ENCODE measurements at regions not wholly inside any gene's neighbourhood (a gene's known extent, or its start where the extent isn't known, plus 50 kb on each side); places are given as distances from the start of the nearest gene placed in this dataset.

- H3K36me3 ChIP-seq (ENCODE audit: control insufficient read depth, insufficient read depth, low read length), result no peaks in the 10 kb centered on the region
- H3K9me3 ChIP-seq (ENCODE audit: control insufficient read depth, insufficient read depth, low read depth, low read length), result no peaks in the 10 kb centered on the region
- H3K27ac ChIP-seq (ENCODE audit: low read length), result no peak overlapping the region
- no peak overlapping the region for H3K4me3 ChIP-seq (ENCODE audit: low read depth in 2 of 2, low read length in 2 of 2)
- H3K4me1 ChIP-seq (ENCODE audit: control insufficient read depth, insufficient read depth, low read length), result peaks cover 6% of the 10 kb centered on the region
- CTCF ChIA-PET, result no interaction called here
- TF ChIP-seq REST (IDR thresholded peaks at IDR 0.05; ENCODE audit: insufficient read depth in 1 of 2, low read depth in 2 of 2, low read length in 1 of 2) (no peak), SIN3A (IDR thresholded peaks at IDR 0.05; ENCODE audit: borderline replicate concordance, insufficient read depth, low read depth, low read length) (no peak), POLR2AphosphoS5 (IDR thresholded peaks at IDR 0.05; ENCODE audit: low read depth, low read length) (no peak), TCF7L2 (IDR thresholded peaks at IDR 0.05; ENCODE audit: low read depth, low read length) (no peak), CTCF (IDR thresholded peaks at IDR 0.05) (no peak)
- no TSS peak for BruUV-seq (replicated peaks)
- intact Hi-C loops (cut with micrococcal nuclease; ENCODE audit: unreplicated experiment) (no loop called here), in situ Hi-C loops (cut with HindIII; ENCODE audit: low pct_unique_long_range_greater_than_20kb, low sequenced_read_pairs) (no loop called here)
- no peaks in the 10 kb centered on the region for H3K27me3 ChIP-seq (ENCODE audit: control insufficient read depth, insufficient read depth, low read length)
- POLR2A ChIA-PET, result no interaction called here
- DNase-seq (ENCODE audit: low read depth, low spot score) (no peak), ATAC-seq (no peak)
Measured at GRCh38 chr7:27418541-27418940, 175.9 kb downstream of the EVX1 start.

GRCh38 chr7:27419581-27420177 lies 177.1 kb downstream of the EVX1 start:
- no peak overlapping the region for H3K27ac ChIP-seq (ENCODE audit: low read length)
- peaks cover 16% of the 10 kb centered on the region for H3K4me1 ChIP-seq (ENCODE audit: control insufficient read depth, insufficient read depth, low read length)
- ChIA-PET CTCF (interaction anchor here (1.0 kb wide), 1 partner anchor 674 kb away, joined by 3 read pairs; no protein-coding TSS in a partner anchor), POLR2A (no interaction called here)
- no peak for TF ChIP-seq SIN3A (IDR thresholded peaks at IDR 0.05; ENCODE audit: borderline replicate concordance, insufficient read depth, low read depth, low read length)
- no peak for TF ChIP-seq REST (IDR thresholded peaks at IDR 0.05; ENCODE audit: insufficient read depth in 1 of 2, low read depth in 2 of 2, low read length in 1 of 2)
- no peak for TF ChIP-seq CTCF (IDR thresholded peaks at IDR 0.05)
- no peak for TF ChIP-seq POLR2AphosphoS5 (IDR thresholded peaks at IDR 0.05; ENCODE audit: low read depth, low read length)
- TF ChIP-seq TCF7L2 (IDR thresholded peaks at IDR 0.05; ENCODE audit: low read depth, low read length), result no peak
- no peak overlapping the region for H3K4me3 ChIP-seq (ENCODE audit: low read depth in 2 of 2, low read length in 2 of 2)
- no peaks in the 10 kb centered on the region for H3K27me3 ChIP-seq (ENCODE audit: control insufficient read depth, insufficient read depth, low read length)
- ATAC-seq (no peak), DNase-seq (ENCODE audit: low read depth, low spot score) (no peak)
- H3K9me3 ChIP-seq (ENCODE audit: control insufficient read depth, insufficient read depth, low read depth, low read length), result no peaks in the 10 kb centered on the region
- BruUV-seq (replicated peaks), result no TSS peak
- in situ Hi-C loops (cut with HindIII; ENCODE audit: low pct_unique_long_range_greater_than_20kb, low sequenced_read_pairs), result no loop called here
- intact Hi-C loops (cut with micrococcal nuclease; ENCODE audit: unreplicated experiment), result no loop called here
- no peaks in the 10 kb centered on the region for H3K36me3 ChIP-seq (ENCODE audit: control insufficient read depth, insufficient read depth, low read length)
